ENCODE measurements at regions not wholly inside any gene's neighbourhood (a gene's known extent, or its start where the extent isn't known, plus 50 kb on each side); places are given as distances from the start of the nearest gene placed in this dataset.
"Not testable (repeated sequence)": the region's sequence is repeated elsewhere in the genome, so short reads cannot be mapped to it uniquely, and the experiment has no call there.

DNA sequence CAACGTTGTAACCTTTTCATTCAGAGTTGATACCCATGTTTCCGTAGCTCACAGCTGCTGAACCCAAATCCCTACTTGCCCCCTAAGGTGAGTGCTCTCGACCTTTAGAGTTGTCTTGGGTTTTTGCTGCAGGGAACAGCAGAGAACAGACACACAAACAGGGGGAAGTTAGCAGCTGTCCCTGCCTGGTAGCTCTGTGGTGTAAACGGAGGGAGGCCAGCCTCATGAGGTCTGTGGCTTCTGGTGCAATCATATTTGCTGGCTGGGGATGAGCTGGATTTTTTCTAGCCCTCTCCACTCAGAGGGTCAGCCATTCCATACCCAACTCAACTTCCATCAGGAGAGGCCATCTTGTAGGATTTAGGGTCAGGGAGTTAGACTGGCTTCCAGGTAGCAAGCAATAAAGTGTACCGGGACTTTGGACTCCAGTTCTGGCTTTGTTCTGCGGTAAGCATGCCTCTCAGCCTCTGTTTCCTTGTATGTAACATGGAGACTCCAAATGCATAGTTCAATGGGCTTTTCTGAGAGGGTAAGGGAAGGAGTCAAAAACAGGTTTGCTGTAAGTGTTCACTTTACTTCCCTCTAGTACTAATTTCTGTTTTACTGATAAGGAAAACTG is 218.9 kb downstream of the MID1IP1 start:
- no peak for DNase-seq (ENCODE audit: extremely low read depth in 1 of 2, low read depth in 1 of 2)

GRCh38 chrX:39022106-39022505 is 220.8 kb downstream of the MID1IP1 start:
- DNase-seq (ENCODE audit: extremely low read depth in 1 of 2, low read depth in 1 of 2): no peak

DNA sequence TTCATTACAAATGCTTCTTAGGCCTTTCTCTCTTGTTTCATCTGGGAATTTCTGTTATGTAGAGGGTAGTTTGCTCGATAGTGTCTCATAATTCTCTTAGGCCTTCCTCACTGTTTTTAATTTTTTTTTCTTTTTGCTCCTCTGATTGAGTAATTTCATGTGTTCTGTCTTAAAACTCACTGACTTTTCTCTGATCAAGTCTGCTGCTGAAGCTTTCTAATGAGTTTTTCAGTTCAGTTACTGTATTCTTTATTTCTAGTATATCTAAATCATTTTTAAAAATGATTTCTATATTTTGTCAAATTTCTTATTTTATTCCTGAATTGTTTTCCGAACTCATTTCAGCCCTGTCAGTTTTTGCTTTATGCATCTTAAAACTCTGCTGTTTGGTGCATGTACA is 228.0 kb downstream of the MID1IP1 start:
- DNase-seq (ENCODE audit: extremely low read depth in 1 of 2, low read depth in 1 of 2): no peak

DNA sequence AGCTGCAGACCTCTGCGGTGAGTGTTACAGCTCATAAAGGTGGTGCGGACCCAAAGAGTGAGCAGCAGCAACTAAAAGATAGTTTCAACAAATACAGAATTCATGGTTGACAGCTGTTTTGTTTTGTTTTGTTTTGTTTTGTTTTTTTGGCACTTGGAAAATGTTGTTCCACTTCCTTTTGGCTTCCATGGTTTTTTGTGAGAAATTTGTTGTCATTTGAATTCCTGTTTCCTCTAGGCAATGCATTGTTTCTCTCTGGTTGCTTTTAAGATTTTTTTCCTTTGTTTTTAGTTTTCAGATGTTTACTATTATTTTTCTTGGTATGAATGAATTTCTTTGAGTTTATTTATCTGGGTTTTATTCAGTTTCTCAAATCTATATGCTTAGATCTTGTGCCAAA is 229.4 kb downstream of the MID1IP1 start:
- no peak for DNase-seq (ENCODE audit: extremely low read depth in 1 of 2, low read depth in 1 of 2)

GRCh38 chrX:39039890-39040289 is 238.6 kb downstream of the MID1IP1 start:
- DNase-seq (ENCODE audit: extremely low read depth in 1 of 2, low read depth in 1 of 2): no peak

GRCh38 chrX:39043838-39044550 is 242.7 kb downstream of the MID1IP1 start:
- DNase-seq (ENCODE audit: extremely low read depth in 1 of 2, low read depth in 1 of 2): no peak

DNA sequence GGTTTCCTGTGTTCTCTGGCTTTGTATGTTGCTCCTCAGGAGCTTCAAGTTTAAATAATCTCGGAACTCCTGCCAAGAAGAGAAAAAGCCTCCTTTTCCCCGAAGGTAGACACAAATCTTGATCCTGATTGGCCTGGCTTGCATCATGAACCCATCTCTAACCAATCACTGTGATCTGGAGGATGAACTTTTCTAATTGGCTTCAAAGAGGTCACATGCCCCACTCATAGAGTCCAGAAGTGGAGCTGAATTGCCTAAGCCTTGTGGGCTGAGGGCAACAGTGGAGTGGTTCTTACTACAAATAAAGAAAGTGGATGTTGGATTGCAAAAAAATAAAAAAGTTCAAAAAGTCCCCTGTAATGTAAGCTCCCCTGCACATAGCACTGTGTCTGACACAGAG is 245.9 kb downstream of the MID1IP1 start:
- no peak for DNase-seq (ENCODE audit: extremely low read depth in 1 of 2, low read depth in 1 of 2)

DNA sequence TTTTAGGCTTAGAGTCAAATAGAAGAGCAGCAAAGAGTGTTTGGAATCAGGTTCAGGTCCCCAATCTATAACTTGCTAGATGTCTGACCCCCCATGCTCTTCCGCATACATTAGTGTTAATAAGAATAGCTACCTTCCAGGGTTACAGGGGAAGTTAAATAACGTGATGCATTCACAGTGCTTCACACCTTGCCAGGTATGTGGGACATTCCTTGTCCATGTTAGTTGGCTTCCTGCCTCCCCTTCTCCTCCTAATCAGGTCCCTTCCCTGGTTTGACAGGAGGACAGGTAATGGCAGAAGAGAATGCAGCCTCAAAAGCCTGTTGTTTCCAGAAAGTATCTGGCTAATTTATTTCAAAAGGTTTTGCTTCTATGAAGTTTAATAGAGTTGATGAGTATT is 248.7 kb downstream of the MID1IP1 start:
- no peak for DNase-seq (ENCODE audit: extremely low read depth in 1 of 2, low read depth in 1 of 2)

- no peak for DNase-seq (ENCODE audit: extremely low read depth in 1 of 2, low read depth in 1 of 2)
Observed at GRCh38 chrX:39050427-39050826, 249.2 kb downstream of the MID1IP1 start.

DNA sequence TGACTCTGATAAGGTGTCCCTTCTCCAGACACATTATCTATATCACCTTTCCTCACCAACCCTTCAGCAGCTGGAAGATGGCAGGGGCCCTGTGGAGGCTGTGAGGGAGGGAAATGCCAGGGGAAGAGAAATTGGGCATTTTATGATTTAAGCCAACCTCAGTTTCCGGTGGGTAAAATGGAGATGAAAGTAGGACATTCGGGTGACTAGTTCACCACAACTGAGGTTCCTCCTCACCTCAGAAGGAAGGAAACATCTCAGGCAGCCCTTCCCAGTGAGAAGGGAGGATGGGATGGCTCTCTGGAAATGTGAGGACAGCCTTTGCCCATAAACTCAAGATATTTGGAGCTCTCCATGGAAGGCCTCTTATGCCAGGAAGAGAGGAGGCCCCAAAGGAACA is 251.5 kb downstream of the MID1IP1 start:
- no peak for DNase-seq (ENCODE audit: extremely low read depth in 1 of 2, low read depth in 1 of 2)

DNA sequence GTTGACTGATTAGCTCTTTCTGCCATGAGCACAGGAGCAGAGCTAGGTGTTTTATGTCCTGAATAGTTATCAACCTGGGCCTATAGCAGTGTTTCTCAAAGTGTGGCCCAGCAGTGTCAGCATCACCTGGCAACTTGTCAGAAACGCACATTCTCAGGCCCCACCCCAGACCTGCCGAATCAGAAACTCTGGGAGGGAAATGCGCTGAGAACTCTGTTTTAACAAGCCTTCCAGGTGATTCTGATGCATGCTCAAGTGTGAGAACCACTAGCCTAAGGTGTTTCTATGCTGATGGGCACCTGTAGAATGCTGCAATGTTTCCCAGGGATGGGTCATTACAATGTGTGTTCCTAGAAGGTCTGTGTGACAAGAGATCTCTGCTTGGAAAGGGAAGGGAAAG is 257.5 kb downstream of the MID1IP1 start:
- no peak for DNase-seq (ENCODE audit: extremely low read depth in 1 of 2, low read depth in 1 of 2)

DNA sequence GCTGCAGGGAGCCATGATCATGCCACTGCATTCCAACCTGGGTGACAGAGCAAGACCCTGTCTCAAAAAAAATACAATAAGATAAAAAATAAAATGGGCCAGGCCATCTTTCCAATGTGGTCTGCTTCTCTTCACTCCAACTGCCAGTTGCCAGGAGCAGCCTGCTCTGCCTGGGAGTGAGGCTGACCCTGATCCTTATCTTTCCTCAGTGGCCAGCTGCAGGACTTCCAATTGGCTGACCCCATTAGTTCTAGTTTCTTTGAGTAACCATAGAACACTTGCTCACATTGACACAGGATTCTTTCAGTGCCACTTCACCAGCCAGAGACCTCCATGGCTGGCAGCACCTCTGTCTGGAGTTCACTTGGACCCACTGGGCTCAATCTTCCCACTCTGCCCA is 258.6 kb downstream of the MID1IP1 start:
- DNase-seq (ENCODE audit: extremely low read depth in 1 of 2, low read depth in 1 of 2): no peak

DNA sequence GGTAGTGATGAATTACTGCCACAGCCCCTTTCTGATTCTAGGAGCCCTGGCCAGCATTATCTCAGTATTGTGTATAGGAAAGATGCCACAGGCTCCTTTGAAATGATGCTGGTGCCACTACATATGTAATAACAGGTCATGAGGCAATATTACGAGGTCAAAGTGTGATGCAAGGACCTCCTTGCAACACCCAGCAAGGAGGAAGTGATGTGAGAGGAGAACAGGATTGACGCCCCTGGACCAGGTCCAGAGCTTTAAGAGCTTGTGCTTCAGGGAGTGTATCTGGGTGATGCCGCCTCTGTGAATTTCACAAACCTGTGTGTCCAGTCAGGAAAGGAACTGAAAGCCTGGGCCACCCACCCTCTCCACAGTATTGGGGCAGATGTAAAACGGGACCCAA is 261.8 kb downstream of the MID1IP1 start:
- DNase-seq (ENCODE audit: extremely low read depth in 1 of 2, low read depth in 1 of 2): no peak

- DNase-seq (ENCODE audit: extremely low read depth in 1 of 2, low read depth in 1 of 2): no peak
Observed at GRCh38 chrX:39063702-39064101, 262.4 kb downstream of the MID1IP1 start.

DNA sequence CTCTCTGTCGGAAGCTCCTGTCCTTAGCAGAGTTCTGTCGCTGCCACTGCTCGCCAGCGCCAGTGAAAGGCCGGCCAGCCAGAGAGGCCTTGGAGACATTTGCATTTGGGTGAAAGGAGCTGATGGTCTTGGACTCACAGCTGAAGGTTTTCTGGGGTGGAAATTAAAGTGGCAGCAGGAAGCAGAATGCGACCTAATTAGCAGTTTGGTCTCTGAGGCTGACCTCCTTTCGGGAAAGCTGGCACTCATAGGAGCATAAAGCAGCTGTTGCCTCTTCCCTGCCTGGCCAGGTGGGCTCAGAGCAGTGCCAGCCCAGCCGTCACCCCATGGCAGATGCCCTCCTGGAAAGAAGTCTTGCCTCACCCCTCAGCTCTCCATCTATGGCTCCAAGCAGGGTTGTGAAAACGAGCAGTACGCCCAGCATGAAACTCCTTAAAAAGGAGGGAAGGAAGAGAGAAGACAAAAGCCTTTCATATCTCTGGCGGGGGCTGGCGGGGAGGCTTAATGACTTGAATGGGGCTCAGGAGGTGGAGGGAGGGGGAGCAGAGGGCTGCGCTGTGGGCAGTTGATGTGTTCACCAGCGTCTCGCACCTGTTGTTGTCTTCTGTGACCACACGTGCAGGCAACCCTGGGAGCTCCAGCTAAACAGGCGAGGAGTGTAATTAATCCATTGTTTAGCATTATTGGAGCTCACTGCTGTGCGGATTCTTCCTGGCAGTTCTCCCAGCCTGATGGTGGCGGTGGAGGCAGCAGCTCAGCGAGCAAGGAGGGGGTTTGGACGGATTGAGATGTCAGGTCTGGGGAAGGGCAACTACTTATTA is 264.0 kb downstream of the MID1IP1 start:
- DNase-seq (ENCODE audit: extremely low read depth in 1 of 2, low read depth in 1 of 2): no peak

GRCh38 chrX:39067866-39068265 is 266.6 kb downstream of the MID1IP1 start:
- no peak for DNase-seq (ENCODE audit: extremely low read depth in 1 of 2, low read depth in 1 of 2)

GRCh38 chrX:39068634-39069033 is 267.4 kb downstream of the MID1IP1 start:
- not testable (repeated sequence) for DNase-seq (ENCODE audit: extremely low read depth in 1 of 2, low read depth in 1 of 2)

- no peak for DNase-seq (ENCODE audit: extremely low read depth in 1 of 2, low read depth in 1 of 2)
Observed at GRCh38 chrX:39070009-39070408, 268.8 kb downstream of the MID1IP1 start.

GRCh38 chrX:39073131-39073530 is 271.9 kb downstream of the MID1IP1 start:
- no peak for DNase-seq (ENCODE audit: extremely low read depth in 1 of 2, low read depth in 1 of 2)

GRCh38 chrX:39096599-39096998 is 295.3 kb downstream of the MID1IP1 start:
- DNase-seq (ENCODE audit: extremely low read depth in 1 of 2, low read depth in 1 of 2): no peak

GRCh38 chrX:39104745-39105144 is 303.5 kb downstream of the MID1IP1 start:
- no peak for DNase-seq (ENCODE audit: extremely low read depth in 1 of 2, low read depth in 1 of 2)

- DNase-seq (ENCODE audit: extremely low read depth in 1 of 2, low read depth in 1 of 2): no peak
Observed at GRCh38 chrX:39112143-39112542, 310.9 kb downstream of the MID1IP1 start.

Data from stimulated activated CD8-positive, alpha-beta memory T cell treated with anti-CD3 and anti-CD28 coated beads, Interleukin-7, amount 100 ng/mL, for 48 hours (primary cell).